Activated CD8-positive, alpha-beta memory T cell treated with anti-CD3 and anti-CD28 coated beads for 48 hours (primary cell): ENCODE measurements at regions not wholly inside any gene's neighbourhood (a gene's known extent, or its start where the extent isn't known, plus 50 kb on each side); places are given as distances from the start of the nearest gene placed in this dataset.

ENCODE experiments used
- DNase-seq, 3 experiments: peaks; one replicate each; pipeline ENCODE4 v3.0.0-alpha.2; 2020; ENCODE audit warnings: low read depth in 2 of 3, low spot score in 2 of 3

DNA sequence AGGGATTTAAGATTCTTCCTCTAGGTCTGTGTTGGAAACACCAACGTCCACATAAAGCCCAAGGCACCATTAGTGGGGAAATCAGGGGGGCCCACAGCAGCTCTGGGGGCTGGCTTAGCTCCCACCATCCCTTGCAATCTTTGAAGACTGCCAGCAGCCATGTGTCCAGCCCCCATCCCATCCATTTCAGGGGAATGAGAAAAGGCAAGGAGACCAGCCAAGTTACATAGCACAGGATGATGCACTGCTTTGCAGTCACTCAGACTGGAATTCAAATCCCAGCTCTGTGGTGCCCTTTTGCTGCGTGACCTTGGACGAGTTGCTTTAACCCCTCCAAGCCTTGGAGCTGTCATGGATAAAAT is 108.9 kb upstream of the ZMIZ1 start:
- DNase-seq = no peak

DNA sequence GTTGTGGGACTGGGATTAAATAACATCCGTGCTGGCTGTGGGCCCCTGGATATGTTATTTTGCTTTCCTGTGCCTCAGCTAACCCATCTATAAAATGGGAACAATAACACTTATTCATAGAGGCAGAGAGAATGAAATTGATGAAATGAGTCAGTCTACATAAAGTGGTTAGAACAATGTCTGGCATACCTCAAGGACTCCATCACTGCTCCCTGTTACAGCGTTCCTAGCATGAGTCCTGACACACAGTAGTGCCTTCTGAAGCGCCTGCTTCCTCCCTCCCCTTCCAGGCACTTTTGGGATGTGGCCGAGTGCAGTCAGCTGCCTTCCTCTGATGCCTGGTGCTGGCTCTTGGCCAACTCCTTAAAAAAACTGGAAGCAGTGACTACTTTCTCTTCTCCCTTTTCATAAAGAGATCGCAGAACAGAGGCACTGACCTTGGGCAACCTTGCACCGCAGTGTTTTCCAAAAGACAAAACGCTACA is 108.4 kb upstream of the ZMIZ1 start:
- no peak for DNase-seq

DNA sequence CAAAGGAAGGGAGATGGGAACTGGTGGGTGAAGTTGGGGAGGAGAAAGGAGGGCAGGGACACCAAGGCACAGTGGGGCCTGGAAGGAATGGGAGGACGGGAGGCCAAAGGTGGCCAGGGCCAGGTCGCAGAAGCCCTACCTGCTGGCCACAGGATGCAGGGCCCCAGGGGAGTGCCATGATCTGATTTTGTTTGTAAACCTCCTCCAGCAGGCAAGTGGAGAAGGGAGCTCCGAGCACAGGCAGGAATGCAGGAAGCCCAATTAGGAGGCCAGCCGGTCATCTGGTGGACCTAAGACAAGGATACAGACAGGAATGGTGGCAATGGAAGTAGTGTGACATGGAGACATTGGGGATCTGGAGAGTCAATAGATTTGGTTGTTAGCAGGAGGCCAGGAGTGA is 107.0 kb upstream of the ZMIZ1 start:
- no peak for DNase-seq

DNA sequence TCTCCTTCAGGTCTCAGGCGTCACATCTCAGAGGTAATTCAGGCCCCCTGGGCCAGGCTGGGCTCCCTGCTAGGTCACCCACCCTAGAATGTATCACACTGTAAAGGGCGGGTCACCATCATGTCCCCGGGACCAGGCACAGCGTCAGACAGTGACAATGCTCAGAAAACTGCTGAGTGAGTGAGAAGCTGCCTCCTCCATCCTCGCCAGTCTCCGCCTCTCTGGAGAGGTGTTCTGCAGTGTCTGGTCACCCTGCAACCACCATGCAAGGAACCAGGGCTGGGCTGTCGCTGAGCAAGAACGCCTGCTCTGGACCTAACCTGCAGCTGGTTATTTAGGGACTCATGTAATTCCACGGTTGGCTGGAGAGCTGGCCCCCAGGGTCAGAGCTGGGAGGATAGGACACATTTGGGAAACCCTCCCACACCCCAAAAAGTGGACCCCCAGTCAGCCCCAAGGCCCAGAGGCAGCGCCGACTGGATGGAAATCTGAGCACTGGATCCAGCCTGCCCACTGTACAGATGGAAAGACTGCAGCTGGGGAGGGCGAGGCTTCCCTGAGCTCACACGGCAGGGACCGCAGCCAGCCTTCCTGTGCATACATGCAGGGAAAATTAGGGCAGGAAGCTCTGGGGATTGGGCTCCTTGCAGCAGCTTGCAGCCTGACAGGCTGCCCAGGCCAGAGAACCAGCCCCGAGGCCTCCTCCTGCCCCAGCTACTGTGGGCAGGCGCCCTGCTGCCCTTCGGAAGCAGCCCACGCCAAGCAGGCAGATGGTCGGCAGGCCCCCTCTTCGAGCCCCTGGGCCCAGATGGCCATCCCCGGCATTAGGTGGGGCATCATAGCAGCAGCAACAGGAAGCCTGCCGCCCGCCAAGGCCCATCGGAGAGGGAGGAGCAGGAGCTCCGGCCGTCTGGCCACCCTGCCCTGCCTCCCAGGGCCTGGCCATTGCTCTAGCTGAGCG is 105.4 kb upstream of the ZMIZ1 start:
- DNase-seq = no peak

DNA sequence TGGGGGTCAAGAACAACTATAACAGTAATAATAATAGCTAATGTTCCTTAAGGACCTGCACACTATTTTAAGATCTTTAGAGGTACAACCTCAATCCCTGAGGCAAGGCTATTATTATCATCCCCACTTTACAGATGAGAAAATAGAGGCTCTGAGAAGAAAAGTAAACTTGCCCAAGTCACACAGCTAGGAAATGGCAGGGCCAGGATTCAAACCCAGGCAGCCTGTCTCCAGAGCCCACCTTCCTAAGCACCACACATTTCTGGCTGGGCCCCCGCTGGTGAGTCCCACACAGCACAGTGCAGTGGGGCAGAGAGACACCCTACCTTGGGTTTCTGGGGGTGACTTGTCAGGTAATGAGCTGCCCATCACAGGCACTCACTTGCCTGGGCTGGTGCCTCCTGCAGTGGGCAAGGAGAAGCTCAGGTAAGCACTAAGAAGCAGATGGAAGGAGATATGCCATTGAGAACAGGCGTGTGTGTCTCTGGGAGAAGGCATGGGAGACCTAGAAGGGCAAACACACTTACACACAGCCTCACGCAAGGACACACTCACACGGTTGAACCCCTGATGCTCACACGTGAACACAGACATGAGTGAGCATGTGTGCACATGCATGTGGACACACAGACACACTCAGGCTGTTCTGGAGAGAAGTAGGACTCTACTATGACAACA is 104.4 kb upstream of the ZMIZ1 start:
- no peak for DNase-seq

DNA sequence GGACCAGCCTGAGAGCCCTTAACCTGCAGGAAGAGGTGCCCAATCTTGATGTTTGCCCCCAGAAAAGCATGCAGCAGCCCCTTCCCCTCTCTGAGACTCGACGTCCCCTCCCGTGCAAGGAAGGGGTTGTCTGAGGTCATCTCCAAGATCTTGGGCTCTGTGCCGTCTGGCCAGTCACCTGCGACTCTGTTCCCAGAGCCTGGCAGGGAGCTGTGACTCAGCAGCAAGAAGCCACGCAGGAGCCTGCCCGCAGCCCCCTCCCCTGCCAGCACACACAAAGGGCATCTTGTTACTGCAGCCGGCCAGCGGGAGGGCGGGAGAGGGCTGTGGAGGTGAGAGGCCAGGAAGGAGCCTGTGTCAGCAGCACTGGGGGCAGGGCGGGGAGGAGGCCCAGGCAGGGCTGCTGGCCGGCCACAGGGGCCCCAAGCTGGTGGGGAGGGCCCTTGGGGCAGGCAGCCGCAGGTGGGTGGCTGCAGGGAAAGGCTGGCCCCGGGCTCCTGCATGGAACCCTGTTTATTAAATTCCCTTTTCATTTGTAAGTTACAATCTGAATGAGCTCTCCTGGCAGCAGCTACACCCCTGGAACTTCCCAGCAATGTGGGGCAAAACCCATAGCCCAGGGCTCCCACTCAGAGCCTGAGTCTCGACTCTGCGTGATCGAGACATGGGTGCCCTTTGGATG is 103.7 kb upstream of the ZMIZ1 start:
- no peak for DNase-seq

DNA sequence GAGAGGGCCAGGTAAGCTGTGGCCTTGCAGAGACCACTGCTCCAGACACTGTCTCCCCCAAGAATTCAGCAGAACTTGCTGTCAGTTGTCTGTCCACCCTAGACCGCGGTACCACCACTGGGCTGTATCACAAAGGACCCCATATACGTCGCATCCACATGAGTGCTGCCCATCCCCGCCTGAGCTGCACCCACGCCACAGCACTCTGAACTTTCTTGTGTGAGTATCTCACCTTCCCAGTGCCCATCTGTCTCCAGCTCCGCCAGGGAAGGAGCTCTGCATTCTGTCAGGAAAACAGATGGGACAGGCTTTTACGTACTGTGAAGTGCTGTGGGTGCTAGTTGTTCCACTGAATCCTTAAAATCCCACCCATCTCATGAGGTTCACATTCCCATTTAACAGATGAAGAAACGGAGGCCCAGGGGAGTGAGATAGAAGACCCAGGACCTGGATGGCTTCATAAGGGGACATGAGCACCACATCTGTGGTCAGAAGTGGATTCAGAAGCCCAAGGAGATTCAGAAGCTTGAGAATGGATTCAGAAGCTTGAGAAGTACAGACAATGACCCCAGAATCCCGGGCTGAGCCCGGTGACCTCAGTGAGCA is 102.5 kb upstream of the ZMIZ1 start:
- DNase-seq = no peak

DNA sequence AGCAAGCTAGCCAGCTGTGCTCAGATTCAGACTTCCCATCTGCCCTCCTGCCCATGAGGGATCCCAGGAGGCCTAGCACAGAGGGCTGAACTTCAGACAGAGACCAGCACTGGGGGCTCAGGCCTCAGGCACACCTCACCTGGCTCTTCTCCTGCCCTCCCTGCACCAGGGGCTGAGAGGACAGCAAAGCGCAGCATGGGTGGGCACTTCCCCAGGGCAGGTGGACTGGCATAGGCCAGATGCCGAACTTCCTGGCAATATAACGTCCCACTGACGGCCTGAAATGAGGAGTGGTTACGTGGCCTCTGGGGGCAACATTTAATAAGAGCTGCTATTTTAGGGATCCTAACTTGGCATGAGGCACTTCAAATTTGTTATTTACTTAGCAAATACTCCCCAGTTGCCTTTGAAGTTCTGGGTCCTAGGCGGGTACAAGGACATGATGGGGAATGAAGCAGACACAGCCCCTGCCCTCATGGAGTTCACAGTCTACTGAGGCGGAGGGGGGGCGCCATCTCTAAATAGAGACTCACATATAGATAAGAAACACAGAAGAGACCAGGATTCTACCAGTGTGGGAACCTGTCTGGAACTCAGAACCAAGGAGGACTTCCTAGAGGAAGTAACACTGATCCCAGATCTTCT is 101.8 kb upstream of the ZMIZ1 start:
- DNase-seq = no peak

DNA sequence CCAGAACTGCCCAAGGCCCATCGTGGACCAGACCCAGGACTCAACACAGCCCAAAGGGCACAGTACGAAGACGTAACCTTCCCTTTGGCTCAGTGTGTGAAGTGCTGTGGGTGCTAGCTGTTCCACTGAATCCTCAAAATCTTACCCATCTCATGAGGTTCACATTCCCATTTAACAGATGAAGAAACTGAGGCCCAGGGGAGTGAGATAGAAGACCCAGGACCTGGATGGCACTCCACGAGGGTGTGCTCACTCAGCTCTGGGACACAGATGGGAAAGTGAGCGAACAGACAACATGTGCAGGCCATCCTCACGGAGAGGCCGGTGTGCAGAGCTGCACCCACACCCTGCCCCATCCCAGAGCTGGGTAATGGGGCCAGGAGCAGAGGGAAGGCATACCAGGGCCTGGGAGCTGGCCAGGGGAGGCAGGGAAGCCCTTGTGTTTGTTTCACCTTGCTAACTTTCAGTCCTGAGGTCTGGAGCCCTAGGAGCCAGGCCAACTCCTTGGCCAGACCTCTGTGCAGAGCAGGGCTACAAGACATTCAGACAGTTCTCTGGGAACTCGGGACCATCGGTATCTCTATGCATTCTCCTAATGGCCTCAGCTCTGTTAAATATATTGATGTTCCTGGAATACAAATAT is 100.3 kb upstream of the ZMIZ1 start:
- DNase-seq = no peak

DNA sequence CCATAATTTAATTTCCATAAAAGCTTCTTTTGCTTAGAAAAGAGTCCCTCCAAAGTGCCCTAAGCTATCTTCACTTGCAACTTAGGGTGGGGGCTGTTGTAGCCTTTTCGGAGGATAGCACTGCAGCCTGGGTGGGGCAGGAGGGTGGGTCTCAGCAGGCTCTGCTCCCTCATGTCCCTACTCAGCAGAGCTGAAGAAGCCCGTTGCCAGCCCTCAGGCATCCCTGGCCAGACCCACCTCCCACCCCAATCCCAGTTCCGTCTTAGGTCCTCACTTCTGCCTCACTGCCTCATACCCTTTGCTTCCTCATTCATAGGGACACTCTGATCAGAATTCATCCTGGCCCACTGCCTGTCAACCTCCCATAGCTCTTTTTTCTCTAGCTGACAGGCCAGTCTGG is 99.8 kb upstream of the ZMIZ1 start:
- DNase-seq = no peak

DNA sequence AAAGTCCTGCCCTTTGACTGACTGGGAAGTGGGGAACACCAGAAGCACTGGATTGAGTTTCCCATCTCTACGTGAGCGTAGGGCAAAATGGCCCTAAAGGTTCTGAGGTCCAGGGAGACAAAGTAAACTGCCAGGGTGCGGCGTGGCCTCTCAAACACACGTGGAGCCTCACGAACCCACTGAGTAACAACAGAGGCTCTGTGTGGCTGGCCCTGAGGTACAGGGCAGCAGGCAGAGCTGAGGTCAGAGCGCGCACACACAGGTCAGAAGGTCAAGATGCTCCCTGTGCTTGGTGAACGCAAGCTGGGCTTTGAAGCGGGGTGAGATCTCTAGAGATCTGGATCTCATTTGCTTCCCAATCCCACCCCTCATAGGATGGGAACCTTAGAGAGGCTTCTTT is 99.0 kb upstream of the ZMIZ1 start:
- no peak for DNase-seq

DNA sequence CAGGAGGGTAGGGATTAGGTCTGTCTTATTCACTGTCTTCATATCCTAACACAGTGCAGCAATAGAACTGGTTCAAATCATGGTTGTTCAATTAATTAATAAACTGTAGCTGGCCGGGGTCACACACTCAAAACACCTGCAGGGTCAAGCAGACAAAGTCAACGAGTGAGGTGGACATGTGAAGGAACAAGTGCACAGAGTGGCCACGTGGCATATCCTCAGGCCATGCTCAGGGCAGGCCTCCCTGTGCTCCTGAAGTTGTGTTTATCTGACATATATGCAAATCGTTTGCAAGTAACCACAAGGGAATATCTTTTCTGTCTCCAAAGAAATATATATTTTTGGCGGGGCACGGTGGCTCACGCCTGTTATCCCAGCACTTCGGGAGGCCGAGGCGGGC is 98.5 kb upstream of the ZMIZ1 start:
- DNase-seq = no peak

DNA sequence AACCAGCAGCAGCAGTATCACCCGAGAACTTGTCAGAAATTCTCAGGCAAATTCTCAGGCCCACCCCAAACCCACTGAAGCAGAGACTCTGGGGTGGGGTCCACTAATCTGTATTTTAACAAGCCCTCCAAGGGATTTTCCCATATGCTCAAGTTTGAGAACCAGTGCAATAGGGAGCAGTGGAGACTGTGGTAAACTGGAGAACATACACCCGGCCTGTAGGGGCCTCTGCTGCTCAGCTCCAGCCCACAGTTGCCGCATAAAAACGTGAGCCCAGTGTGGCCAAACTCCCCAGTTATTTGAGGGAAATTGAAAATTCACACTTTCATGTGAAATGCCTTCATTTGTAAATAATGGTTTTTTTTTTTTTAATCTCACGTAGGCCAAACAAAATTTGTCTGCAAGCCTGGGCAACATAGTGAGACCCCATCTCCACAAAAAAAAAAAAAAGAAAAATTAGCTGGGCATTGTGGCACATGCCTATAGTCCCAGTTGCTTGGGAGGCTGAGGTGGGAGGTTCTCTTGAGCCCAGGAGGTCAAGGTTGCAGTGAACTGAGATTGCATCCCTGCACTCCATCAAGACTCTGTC is 97.6 kb upstream of the ZMIZ1 start:
- no peak for DNase-seq

DNA sequence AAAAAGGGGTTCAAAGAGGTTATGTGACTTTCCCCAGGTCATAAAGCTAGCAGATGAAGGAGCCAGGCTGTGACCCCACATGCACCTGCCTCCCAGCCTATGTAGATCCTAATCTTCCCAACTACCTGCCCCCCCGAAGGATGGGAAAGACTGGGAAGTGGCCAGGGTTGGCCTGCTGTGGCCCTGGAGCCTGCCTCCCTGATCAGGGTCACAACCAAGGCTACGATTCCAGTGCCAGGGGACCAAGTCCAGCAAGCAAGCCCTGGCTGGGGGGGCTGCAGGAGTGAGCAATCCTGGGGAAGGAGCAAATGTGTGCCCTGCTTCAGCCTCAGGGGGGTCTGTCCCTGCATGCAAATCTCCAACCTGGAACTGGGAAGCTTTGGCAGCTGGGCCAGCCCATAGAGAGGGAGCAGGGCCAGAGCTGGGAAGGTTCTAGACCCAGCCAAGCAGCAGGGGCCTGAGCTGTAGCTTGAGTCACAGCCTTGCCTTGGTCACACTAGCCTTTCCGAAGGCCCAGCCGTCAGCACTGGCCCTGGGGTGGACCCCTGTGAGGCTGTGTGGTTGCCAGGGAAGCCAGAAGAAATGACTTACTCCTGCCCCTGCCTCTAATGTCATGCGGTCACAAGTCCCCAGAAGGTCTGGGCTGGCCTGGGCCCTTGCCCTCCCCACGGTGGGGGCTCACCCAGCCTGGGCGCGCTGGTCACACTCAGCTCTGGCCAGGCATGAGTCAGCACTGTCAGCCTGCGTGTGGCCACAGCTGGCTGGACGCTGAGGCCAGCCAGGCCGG is 96.4 kb upstream of the ZMIZ1 start:
- no peak for DNase-seq

DNA sequence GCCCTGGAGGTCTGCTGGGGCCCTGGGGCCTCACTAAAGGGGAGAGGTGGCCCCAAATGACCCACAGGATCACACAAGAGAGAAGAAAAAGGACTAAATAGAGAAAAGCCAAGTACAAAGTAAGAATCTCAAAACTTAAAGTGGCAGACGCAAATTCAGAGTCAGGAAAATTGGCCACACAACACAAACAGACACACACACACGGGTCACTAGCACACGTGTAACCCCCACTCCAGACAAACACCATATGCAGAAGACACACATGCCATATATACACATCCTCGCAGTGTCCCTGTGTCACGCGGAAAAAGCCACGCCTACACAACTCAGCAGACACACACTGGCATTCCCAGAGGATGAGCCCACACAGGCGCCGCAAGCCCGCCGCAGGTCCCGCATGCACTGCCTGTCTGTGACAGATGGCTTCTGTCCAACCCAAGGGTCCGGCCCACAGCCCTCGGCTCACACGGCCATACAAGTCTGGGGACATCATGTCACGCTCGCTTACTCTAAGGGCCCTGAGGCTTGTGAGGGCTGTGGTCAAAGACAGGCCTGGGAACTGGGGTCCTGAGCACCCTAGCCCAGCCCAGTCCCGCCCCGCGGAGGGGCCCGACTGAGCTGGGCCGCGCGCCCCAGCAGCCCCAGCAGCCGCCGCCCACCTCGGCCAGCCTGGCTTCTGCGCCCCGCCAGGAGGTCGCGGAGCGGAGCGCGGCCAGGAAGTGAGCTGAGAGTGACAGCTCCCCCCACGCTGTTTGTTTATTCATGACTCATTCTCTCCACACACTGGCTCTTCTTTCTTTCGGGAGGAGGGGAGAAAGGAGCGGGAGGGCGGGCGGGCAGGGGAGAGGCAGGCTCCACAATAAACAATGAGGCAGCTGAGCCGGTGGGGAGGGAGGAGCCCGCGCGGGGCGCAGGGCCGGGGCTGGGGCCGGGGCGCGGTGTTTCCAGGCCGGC is 95.5 kb upstream of the ZMIZ1 start:
- peak; percentile 32 to 59 (median 33) for DNase-seq

DNA sequence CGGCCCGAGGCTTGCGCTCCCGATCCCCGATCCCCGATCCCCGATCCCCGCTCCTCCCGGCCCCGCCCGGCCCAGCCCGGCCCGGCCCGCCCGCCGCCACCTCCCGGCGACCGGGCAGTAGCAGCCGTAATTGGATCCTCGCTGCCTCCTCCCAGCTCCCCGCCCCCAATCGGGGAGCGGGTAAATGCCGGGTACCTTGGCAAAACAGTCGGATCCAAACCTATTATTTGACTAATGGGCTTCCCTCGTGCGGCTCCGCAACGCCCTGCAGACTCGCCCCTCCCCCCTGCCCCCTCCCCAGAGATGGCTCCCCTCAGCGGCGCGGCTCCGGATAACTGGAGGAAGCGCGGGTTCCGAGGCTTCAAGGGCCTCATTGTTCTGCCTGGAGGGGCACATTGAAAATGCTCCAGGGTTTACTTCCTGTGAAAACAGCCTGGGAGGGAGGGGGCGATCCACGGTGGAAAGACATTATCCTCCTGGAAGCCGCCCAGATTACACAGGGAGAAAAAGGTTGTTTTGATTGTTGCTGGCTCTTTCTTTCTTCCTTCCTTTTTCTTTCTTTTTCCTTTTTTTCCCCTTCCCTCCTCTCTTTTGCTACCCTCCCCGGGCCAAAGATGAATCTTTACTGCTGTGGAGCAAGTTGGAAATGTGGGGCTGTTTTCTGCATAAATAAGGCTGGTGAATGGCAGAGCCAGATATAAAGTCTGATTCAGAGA is 94.7 kb upstream of the ZMIZ1 start:
- peak in 2 of 3 experiments; percentile 32 to 34 for DNase-seq

DNA sequence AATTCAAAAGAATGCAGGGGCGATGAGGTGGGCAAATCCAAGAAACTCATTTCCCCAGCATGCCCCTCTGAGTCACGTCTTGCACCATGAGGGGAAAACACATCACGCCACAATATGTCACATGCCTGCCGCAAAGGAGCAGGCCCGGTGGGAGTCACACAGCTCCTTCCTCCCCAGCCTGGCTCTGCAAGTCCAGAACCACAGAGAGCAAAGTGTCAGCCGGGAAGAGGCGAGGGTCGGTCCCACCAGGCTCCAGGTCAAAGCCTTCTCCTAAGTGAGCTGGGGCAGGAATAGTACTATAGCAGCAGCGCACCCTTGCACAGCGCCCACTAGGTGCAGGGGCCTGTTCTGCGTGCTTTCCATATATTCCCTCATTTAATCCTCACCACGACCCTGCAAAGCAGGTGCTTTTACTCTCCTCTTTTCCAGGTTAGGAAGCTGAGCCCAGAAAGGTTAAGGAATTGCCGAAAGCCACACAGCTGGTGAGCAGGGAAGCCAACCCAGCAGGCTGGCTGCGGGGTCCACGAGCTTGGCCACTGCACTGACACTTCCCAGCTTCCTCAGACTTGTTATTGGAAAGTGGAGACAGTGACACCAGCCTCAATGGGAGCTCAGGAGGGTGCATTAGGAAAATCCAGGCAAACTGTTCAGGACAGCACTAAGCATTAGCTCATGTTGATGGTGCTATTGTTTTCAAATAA is 94.0 kb upstream of the ZMIZ1 start:
- DNase-seq = peak; percentile 36 to 58 (median 53)
